Activated T-cell treated with anti-CD3 and anti-CD28 coated beads, Interleukin-2, amount 50 U/mL, for 4 hours (primary cell): ENCODE measurements at regions not wholly inside any gene's neighbourhood (a gene's known extent, or its start where the extent isn't known, plus 50 kb on each side); places are given as distances from the start of the nearest gene placed in this dataset.
"Not testable (repeated sequence)": the region's sequence is repeated elsewhere in the genome, so short reads cannot be mapped to it uniquely, and the experiment has no call there.

Source experiments
- ATAC-seq, 2 donors: fragments of 200-7000 bp; cut with Tn5 transposase; one replicate each; pipeline ENCODE4 v1.10.0; 2021
- DNase-seq: peaks from one replicate; pipeline ENCODE4 v3.0.0-alpha.2; 2020
- H3K27me3 Mint-ChIP-seq: one replicate; pipeline ENCODE4 v1.8.0; 2021; ENCODE audit warnings: low read depth, mixed read lengths
- H3K36me3 Mint-ChIP-seq: one replicate; pipeline ENCODE4 v1.8.0; 2022; ENCODE audit warnings: mixed read lengths; ENCODE audit not compliant: insufficient read depth
- H3K4me1 Mint-ChIP-seq: one replicate; pipeline ENCODE4 v1.8.0; 2021; ENCODE audit warnings: low read depth, mixed read lengths
- H3K4me3 Mint-ChIP-seq: one replicate; pipeline ENCODE4 v1.8.0; 2021; ENCODE audit warnings: mild to moderate bottlenecking, moderate library complexity, mixed read lengths
- H3K9me3 Mint-ChIP-seq: one replicate; pipeline ENCODE4 v1.8.0; 2021; ENCODE audit warnings: mixed read lengths

DNA sequence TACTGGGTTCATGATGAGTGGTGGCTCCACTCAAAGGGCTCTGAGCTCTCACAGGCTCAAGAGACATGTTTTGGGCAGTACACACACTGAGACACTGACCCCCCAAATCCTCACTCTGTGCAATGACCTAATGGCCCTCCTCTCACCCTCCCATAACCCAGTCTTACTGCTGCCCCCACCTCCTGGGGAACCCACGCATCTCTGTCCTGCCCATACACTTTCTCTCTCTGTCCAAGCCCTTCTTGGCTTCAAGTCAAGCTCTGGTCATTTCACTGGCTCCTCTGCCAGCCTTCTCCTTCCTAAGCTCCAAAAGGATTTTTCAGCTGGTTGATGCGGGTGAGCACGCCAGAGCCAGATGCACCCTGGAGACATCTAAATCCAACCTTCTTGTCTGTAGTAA, 187.9 kb upstream of the TSHZ3 start:
- H3K36me3 Mint-ChIP-seq, result no peaks in the 10 kb centered on the region
- no peak for ATAC-seq
- no peak for DNase-seq
- H3K27me3 Mint-ChIP-seq, result peaks cover 8% of the 10 kb centered on the region
- peaks cover 7% of the 10 kb centered on the region for H3K9me3 Mint-ChIP-seq
- no peaks in the 10 kb centered on the region for H3K4me1 Mint-ChIP-seq
- no peak overlapping the region for H3K4me3 Mint-ChIP-seq

DNA sequence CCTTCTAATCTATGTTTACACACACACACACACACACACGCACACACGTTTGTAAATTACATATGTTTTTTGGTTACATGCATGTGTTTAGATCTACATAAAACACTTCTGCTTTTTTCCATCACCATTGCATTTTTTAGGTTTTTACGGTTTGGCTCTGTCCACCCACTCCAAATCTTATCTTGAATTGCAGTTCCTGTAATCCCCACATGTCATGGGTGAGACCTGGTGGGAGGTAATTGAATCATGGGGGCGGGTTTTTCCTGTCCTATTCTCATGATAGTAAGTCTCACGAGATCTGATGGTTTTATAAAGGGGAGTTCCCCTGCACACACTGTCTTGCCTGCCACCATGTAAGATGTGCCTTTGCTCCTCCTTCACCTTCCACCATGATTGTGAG, 188.7 kb upstream of the TSHZ3 start:
- not testable (repeated sequence) for H3K4me1 Mint-ChIP-seq

DNA sequence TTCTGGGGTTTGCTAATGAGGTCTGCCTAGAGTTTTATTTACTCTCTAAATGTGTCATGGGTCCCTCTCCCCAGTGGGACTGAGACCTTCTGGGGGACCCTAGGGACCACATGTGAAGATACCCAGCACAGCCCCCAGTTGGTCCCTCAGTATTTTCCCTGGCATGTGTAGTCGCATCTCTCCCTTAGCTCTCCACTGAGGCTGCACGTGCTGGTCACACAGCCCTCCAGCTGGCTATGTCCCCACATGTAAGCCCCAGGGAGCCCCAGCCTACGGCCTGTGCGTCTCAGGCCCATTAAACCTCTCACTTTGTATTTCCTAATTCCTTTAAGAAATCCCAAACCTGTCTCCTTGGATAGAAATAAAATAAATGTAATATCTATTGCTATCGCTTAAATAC, 189.6 kb upstream of the TSHZ3 start:
- Mint-ChIP-seq H3K4me3 (no peak overlapping the region), H3K36me3 (no peaks in the 10 kb centered on the region), H3K9me3 (peaks cover 7% of the 10 kb centered on the region), H3K27me3 (peaks cover 8% of the 10 kb centered on the region), H3K4me1 (no peaks in the 10 kb centered on the region)
- DNase-seq, result no peak
- no peak for ATAC-seq

More for the DNA sequence above, 188.7 kb upstream of the TSHZ3 start:
- not testable (repeated sequence) for H3K36me3 Mint-ChIP-seq, H3K4me3 Mint-ChIP-seq, H3K9me3 Mint-ChIP-seq, DNase-seq, ATAC-seq, H3K27me3 Mint-ChIP-seq

DNA sequence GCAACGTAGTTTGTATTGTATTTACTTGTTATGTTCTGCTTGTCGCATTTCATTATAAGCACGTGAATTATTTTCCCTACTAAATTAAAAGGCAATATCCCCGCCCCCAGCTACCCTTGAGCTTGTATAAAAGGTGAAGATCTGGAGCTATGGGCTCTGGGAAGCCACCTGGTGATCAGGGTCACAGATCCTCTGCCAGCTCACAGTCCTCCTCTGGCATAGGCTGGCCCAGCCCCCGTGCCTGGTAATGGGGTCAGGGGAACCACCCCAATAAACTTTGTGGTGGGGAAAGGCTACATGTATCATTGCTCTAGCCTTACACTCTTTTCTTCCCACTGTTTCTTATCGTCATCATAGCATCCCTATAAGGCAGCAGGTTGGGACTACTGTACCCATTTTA, 190.2 kb upstream of the TSHZ3 start:
- no peak overlapping the region for H3K4me3 Mint-ChIP-seq
- H3K4me1 Mint-ChIP-seq, result no peaks in the 10 kb centered on the region
- no peaks in the 10 kb centered on the region for H3K36me3 Mint-ChIP-seq

DNA sequence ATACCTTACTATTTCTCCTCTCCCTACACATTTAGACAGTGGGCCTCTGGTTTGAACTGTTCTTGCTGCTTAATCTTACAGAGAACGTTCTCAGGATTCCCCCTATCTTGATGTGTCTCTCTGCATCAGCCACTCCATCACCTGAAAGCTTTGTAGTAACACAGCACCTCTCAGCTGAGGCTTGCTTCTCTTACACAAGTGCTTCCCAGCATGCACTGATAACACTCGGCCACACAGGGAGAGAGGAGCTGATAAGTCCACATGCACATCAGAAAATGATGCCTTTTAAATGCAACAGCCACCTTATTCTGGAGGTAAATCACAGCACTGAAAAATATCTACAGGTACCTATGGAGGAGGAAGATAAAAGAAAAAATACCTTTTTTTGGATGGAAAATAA, 192.2 kb upstream of the TSHZ3 start:
- no peak overlapping the region for H3K4me3 Mint-ChIP-seq
- DNase-seq (no peak), ATAC-seq (no peak)
- peaks cover 7% of the 10 kb centered on the region for H3K9me3 Mint-ChIP-seq
- no peaks in the 10 kb centered on the region for H3K4me1 Mint-ChIP-seq
- H3K36me3 Mint-ChIP-seq, result no peaks in the 10 kb centered on the region
- peaks cover 4% of the 10 kb centered on the region for H3K27me3 Mint-ChIP-seq

More for the DNA sequence above, 190.2 kb upstream of the TSHZ3 start:
- ATAC-seq (no peak), DNase-seq (no peak)
- Mint-ChIP-seq H3K27me3 (peaks cover 8% of the 10 kb centered on the region), H3K9me3 (peaks cover 7% of the 10 kb centered on the region)

DNA sequence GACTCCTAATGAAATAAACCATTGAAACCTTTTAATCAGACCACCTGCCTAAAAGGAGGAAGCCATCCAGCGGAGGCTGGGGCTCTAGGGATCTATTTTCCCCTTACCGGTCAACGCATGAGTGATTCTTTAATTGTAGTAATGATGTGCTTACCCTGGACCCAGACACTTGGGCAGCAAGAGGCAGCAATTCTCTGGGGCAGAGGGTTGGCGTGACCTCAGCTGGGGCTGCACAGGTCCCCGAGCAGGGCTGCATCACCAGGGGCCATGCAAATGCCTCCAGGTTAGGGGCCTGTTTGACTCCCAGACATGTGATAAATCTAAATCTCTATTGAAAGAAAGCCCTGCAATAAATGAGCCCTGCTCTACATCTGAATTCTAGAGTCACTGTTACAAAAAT, 194.2 kb upstream of the TSHZ3 start:
- no peaks in the 10 kb centered on the region for H3K36me3 Mint-ChIP-seq
- H3K4me3 Mint-ChIP-seq, result no peak overlapping the region
- ATAC-seq (no peak), DNase-seq (no peak)
- H3K27me3 Mint-ChIP-seq, result peaks cover 4% of the 10 kb centered on the region
- no peaks in the 10 kb centered on the region for H3K9me3 Mint-ChIP-seq
- H3K4me1 Mint-ChIP-seq, result no peaks in the 10 kb centered on the region

DNA sequence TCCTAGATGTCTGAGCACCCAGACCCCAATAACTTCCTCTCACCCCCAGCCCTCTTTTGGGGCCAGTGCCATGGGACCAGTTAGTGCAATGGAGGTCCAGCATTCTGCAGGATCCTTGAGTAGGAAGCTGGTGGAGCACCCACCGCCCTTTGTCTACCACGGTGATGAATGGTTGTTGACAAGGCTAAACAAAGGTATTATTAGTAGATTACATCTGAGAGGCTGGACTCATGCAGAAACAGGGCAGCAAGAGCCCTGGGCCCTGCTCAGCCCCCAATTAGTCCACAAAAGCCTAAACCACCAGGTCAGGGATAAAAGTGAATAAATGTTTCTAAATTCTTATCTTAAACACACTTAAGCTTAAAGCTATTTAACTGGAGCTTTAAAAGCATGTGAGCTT, 196.5 kb upstream of the TSHZ3 start:
- no peak for ATAC-seq
- H3K27me3 Mint-ChIP-seq, result peaks cover 5% of the 10 kb centered on the region
- no peaks in the 10 kb centered on the region for H3K4me1 Mint-ChIP-seq
- H3K4me3 Mint-ChIP-seq, result no peak overlapping the region
- H3K36me3 Mint-ChIP-seq, result no peaks in the 10 kb centered on the region
- H3K9me3 Mint-ChIP-seq, result no peaks in the 10 kb centered on the region
- no peak for DNase-seq

DNA sequence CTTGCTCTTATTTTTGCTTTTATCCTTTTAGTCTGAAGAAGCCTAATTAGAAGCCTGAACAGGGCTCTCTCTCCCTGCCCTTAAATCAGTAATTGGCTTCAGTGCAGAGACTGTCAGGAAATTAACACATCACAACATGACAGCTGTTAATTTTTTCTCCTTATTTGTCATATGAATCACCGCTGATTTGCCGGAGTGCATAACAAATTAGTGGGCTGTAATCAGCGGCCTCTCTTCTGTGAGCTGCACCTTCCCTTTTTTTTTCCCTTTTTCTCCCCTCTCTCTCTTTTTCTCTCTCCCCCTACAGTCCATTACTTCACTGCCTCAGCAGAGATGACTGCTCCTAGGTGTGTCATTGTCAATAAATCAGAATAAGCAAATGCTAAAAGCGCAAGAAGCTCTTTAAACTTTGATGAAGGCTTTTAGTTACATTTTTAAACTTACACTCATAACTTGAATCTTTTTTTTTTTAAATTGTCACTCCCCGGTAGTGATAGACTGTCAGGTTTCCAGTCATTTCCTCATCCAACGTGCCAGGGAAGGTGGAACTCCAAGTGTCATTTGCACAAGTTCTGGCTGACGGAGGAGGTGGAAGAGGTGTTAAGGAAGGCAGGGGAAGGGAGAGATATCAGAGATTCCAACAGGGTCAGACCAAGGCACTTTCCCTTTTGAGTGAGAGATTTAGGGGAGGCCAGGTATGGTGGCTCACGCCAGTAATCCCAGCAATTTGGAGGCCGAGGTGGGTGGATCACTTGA, 197.1 kb upstream of the TSHZ3 start:
- Mint-ChIP-seq H3K36me3 (no peaks in the 10 kb centered on the region), H3K4me3 (no peak overlapping the region), H3K27me3 (peaks cover 5% of the 10 kb centered on the region), H3K9me3 (no peaks in the 10 kb centered on the region), H3K4me1 (no peaks in the 10 kb centered on the region)
- DNase-seq (no peak), ATAC-seq (no peak)

DNA sequence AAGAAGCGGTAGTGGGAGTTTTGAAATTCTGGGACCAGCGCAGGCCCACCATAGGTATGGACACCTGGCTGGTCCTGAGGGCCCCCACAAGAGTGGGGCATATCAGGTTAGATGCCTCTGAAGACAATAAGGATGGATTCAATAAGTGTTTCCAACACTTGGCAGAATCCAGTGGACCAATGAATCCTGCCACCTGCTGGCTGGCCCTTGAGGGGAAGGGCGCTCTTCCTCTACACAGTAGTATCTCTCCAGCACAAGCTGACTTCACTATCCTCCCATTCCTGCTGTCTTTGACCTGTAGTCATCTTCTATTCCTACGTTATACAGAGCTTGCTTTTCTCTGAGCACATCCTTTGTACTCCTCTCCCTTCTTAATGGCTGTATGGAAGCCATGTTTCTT, 199.7 kb upstream of the TSHZ3 start:
- no peak overlapping the region for H3K4me3 Mint-ChIP-seq
- no peak for DNase-seq
- ATAC-seq, result no peak

DNA sequence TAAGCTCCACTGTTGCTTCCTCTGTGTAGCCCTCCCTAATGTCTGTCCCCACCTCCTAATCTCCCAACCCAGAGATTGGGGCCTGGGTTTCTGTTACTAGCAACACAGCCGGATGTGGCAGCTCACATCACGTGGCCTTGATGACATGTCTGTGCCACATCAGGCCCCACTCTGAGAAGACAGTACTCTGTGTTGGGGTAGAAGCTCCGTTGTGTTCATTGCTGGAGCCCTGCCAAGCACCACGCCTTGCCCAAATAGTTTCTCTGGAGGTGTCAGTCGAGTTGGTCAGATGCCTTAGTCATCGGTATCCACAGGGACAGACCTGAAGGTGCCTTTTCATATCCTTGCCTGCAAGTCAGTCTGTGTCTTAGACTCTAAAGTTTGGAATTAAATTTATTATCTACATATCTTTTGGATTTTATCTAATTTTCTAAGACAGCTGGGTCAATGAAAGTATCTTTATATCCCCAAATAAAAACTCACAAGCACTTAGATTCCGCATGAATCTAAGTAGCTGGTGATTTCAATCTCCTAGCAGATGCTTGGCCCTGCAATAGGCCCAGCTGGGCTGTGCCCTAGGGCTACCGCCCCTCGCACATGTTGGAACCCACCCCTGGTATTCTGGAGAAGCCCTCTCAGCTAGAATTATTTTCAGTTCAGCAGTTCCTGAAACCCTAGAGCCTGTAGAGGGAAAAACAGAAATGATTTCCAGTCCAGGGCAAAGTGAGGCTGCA, 204.0 kb upstream of the TSHZ3 start:
- no peak for ATAC-seq

More for the DNA sequence above, 199.7 kb upstream of the TSHZ3 start:
- no peaks in the 10 kb centered on the region for H3K9me3 Mint-ChIP-seq
- no peaks in the 10 kb centered on the region for H3K36me3 Mint-ChIP-seq
- H3K4me1 Mint-ChIP-seq, result no peaks in the 10 kb centered on the region
- peaks cover 2% of the 10 kb centered on the region for H3K27me3 Mint-ChIP-seq

DNA sequence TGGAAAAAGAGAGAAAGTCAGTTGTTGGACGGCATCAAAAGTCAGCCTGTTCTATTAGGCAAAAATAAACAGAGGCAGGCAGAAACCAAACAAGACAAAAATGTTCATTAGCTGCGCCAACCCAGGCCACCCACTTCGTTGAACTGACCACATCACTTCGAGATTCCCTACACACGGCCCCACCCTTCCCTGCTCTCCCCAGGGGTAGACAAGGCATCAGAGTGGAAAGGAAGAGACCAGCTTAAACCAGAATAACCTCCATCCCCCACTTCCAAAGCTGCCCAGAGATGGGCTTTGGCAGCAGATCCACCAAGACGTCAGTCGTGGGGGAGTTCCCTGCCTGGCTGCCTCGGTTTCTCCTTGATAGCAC, 204.6 kb upstream of the TSHZ3 start:
- ATAC-seq (no peak), DNase-seq (no peak)
- Mint-ChIP-seq H3K4me1 (no peaks in the 10 kb centered on the region), H3K9me3 (no peaks in the 10 kb centered on the region), H3K36me3 (no peaks in the 10 kb centered on the region), H3K27me3 (peaks cover 2% of the 10 kb centered on the region), H3K4me3 (no peak overlapping the region)

More for the DNA sequence above, 204.0 kb upstream of the TSHZ3 start:
- Mint-ChIP-seq H3K4me1 (no peaks in the 10 kb centered on the region), H3K9me3 (no peaks in the 10 kb centered on the region), H3K4me3 (no peak overlapping the region), H3K27me3 (peaks cover 2% of the 10 kb centered on the region), H3K36me3 (no peaks in the 10 kb centered on the region)
- no peak for DNase-seq

DNA sequence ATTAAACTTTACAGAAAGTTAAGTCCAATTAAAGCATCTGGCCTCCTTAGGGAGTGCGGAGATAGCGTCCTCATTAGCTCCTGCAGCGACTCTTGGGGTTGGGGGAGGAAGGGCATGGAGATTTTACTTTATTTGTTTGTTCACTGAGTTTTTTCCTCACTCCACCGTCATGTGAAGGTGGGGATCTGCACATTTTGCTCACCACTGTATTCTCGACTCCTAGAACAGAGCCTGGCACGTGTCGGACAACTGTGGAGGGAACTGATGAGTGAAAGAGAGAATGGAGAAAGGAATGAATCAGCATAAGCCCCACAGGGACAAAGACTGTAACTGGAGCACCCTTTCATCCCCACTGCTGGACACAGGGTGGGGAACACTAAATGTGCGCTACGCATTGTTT, 205.1 kb upstream of the TSHZ3 start:
- DNase-seq, result no peak
- Mint-ChIP-seq H3K27me3 (peaks cover 2% of the 10 kb centered on the region), H3K4me1 (no peaks in the 10 kb centered on the region), H3K9me3 (no peaks in the 10 kb centered on the region), H3K4me3 (no peak overlapping the region), H3K36me3 (no peaks in the 10 kb centered on the region)
- ATAC-seq, result no peak

DNA sequence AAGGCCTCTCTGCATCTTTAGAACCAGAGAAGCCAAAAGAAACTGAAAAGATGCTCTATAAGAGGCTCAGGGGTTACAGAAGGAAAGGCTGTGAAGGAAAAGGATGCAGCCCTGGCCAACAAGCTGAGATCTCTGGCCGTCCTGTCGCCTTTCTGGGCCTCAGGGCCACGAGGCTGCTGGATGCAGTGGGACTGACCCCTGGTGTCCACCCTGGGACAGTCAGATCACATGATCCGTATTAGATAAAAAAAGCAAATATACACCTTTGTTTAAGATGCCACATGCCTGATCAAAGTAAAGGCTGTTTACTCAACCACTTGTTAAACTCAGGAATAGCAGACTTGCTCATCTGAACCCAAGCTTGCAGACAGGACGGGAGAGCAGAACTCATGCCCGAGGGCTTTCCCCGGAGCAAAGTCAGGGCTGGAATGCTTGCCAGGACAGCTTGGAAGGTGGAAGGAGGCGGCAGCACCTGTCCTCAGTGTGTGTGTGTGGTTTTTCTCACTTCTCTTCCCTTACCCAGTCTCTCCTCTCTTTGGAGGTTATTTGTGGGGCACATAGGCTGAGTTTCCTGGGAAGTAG, 206.5 kb upstream of the TSHZ3 start:
- H3K4me1 Mint-ChIP-seq, result no peaks in the 10 kb centered on the region

DNA sequence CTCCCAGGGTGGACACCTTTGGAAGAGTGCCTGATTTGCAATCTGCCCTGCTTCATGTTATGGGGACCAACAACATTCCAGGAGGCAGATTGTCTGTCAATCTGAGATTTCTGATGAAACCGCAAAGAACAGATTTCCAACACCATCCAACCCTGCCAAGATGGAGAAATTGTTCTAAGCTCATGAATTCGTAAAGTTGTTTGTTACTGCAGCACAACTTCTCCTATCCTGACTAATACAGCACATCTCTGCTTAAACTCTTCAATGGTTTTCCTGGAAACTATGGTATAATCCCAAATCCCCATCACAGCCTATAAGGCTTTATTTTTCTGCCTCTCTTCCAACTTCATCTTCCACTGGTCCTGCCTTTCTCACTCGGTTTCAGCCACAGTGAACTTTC, 210.3 kb upstream of the TSHZ3 start:
- no peak for ATAC-seq
- H3K27me3 Mint-ChIP-seq, result peaks cover 2% of the 10 kb centered on the region
- H3K9me3 Mint-ChIP-seq, result peaks cover 8% of the 10 kb centered on the region
- H3K4me1 Mint-ChIP-seq, result no peaks in the 10 kb centered on the region
- H3K4me3 Mint-ChIP-seq, result no peak overlapping the region
- H3K36me3 Mint-ChIP-seq, result no peaks in the 10 kb centered on the region
- no peak for DNase-seq

More for the DNA sequence above, 206.5 kb upstream of the TSHZ3 start:
- peaks cover 2% of the 10 kb centered on the region for H3K27me3 Mint-ChIP-seq
- H3K36me3 Mint-ChIP-seq, result no peaks in the 10 kb centered on the region
- no peak overlapping the region for H3K4me3 Mint-ChIP-seq
- DNase-seq (no peak), ATAC-seq (no peak)
- peaks cover 8% of the 10 kb centered on the region for H3K9me3 Mint-ChIP-seq
